NCI-H2227 (cell line): ENCODE measurements at regions not wholly inside any gene's neighbourhood (a gene's known extent, or its start where the extent isn't known, plus 50 kb on each side); places are given as distances from the start of the nearest gene placed in this dataset.

ENCODE experiments used
- DNase-seq: peaks from one replicate; lab custom pipeline; 2025; ENCODE audit not compliant: unreplicated experiment; lab: John Stamatoyannopoulos, UW

DNA sequence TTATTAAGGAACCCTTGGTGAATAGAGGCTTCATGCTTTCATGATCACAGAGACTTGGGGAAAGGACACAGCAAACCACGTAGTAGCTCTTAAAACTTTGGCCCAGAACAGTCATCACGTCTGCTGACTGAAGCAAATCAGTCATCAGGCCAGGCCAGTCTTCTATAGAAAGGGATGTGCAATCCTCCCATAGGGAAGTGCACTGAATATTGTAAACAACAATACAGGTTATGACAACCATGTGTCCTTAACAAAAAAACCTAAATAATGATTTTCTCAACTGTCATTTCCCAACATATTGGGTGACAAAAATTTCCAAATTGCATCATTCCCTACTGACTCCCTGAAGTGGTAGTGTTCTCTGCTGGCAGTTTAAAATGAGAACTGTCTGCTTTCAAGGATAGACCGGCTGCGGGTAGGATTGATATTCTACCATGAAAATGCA is 388.2 kb upstream of the CITED2 start:
- DNase-seq, result no peak

DNA sequence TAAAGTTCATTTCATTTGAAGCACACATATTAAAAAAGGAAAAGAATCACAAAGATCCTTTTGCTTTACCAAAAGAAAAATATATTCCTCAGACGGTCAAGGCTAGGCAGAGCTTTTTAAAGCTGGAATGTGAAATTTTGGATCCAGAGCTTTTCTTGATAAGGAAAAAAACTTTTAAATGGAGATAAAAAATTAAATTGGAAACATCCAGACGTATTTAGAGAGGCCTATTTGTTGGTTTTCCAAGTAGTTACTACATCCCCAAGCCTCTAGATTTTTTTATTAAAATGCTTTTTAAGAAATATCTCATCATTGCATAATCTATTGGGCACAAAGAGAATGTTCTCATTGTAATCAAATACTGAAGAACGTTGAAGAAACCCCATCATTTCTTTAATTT is 385.7 kb upstream of the CITED2 start:
- DNase-seq, result no peak

DNA sequence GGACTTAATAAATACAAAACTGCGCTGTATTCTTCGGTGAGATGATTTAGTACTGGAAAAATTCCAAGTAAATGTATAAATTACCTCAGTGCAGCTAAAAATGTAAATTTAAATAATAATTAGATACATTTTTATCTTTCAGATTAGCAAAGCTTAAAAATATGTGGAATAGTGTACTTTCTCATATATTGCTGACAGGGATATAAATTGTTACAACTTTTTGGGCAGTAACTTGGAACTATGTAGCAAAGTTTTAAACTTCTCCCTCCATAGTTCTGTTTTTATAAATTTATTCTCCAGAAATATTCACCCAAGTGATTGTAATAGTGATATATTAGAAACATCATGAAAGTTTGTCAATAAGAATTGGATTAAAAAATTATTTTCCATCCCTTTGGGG is 384.6 kb upstream of the CITED2 start:
- DNase-seq, result no peak

DNA sequence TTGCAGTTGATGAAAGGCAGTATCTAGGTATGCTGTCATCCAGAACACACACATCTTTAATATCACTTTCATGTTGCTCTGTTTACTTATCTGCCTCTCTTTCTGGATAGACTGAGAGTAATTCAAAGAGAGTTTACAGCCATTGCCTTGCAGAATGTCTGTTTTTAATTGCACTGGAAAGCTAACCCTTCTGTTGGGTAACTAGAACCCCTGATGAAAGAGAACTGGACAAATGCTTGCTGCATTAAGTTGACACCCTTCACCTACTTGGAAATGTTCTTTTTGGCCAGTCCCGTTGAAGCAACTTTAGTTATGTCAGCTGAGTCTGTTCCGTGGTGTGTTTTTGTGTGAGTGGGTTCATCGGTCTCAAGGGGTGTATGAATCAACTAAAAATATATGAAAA is 383.8 kb upstream of the CITED2 start:
- DNase-seq, result no peak

DNA sequence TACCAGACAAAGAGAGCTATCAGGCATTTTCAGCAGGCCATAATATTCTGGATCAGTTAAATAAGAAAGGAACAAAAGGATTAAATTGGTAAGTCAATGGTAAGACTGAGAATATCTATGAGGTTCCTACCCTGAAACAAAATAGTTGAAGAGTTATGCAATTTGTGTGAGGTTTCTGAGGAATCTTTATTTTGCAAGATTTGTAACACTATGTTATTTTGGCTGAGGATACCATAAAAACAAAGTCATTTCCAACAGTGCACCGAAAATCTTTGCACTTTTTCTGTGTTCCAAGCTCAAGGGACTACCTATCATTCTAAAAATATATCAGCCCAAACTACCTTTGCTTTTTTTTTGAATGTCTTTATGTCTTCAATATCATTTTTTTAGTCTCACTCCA is 383.3 kb upstream of the CITED2 start:
- no peak for DNase-seq

DNA sequence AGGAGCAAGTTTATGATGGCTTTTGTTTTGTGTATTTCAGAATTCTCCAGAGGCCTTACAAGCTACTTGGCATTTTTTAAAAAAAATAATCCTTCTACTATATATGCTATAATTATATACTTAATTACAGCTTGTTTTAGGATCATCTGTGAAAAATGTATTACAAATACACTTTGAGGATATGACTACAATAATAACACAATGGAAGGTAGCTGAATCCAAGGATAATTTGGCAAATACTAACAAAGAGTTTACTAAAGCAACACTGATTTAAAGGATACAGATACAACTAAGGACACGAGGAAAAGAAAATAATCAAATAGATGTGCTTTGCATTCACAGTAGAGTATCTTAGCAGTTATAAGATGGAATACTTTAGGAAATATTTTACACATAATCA is 381.9 kb upstream of the CITED2 start:
- no peak for DNase-seq

DNA sequence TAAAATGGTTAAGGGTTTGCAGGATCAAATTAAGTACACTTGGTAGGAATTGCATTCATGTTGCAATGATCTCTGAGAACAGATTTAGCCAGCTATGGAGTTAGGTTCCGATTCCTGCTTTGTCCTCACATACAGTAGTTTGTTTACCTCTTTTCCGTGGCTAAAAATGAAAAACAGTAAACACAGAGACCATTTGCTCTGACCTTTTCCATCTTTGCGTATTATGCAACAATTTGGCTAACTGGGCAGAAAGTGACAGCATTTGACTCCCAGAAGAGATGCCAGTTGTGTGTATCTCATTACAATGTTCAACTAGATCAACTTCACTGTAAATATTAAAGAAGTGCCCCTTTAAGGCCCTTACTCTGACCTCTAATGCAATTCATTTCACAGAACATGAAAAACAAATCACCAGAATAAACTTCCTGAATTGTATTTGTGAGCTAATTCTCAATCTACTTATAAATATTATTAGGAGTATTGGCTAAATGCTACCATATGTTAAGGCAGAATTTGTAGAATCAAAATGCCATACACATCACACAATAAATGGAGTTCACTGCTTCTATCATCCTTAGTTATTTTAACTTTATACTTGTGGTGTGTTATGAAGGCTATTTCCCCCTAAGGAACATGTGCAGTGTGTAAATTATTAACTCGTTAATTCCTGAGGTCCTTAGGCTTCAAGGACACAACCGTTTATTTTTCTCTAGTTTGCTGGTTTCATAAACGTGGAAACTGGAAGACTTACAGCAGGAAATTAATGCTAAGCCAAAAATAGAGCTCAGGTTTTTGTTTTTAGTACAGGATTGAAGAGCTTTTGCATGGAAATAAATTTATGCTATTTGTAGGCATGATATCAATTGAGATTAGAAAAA is 380.7 kb upstream of the CITED2 start:
- DNase-seq, result no peak

DNA sequence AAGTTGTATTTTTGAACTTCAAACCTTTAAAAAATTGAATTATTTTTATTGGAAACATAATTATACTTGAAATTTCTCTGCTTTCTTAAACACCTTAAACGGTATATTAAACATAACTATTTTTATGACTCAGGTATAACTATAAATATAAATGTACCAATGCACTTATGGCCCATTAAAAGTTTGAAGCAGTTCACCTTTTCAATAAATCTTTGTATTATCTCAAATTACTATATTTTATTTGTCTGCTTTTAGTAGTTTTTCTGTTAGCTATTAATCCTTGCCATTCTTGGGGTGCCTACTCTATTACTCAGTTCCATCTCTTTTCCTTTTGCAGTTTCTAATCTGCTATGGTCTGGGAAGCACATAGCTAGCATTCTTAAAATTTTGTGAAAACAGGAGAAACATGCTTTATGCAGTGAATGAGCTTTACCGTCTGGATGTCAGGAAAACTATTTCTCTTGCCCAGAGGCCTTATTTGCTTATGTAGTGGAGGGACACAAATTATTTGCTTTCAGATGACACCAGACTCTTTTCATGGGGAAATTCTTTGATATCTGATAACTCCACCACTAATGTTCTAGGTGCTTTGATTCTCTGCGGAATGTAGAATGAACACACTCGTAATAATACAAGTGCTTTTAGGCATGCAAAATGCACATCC is 378.9 kb upstream of the CITED2 start:
- no peak for DNase-seq

DNA sequence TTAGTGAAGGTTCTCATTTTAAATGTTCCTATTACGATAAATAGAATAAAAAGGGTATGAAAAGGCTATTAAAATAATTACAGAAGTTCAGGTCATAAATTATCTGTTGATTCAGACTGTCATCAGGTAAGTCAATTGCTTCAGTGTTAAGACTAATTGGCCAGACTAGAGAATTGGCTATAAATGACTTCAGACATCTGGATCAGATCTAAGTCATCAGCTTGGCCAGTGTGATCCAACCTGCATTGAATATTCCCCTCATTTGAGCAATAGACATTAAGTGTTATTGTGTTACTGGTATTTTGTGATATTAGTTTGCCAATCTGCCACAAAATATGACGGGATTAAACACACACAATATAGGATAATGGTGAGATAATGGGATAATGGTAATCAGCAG is 377.6 kb upstream of the CITED2 start:
- no peak for DNase-seq

DNA sequence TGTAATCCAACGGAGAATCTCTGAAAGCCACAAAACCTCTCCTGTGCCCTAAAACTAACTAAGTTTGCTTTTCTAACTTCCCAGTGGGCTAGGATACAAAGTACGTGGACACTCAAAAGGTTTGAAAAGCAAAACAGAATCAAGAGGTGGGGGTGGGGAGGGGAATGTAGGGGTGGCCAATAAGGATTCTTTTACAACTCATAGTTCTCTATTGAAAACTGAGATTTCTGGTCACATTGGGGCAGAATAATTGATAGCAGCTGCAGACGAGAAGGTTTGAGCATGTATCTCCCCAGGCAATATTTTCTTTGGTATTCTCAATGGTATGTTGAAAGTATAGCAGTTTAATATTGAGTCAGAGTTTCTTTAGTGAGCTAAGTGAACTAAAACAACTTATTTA is 376.7 kb upstream of the CITED2 start:
- DNase-seq, result no peak

DNA sequence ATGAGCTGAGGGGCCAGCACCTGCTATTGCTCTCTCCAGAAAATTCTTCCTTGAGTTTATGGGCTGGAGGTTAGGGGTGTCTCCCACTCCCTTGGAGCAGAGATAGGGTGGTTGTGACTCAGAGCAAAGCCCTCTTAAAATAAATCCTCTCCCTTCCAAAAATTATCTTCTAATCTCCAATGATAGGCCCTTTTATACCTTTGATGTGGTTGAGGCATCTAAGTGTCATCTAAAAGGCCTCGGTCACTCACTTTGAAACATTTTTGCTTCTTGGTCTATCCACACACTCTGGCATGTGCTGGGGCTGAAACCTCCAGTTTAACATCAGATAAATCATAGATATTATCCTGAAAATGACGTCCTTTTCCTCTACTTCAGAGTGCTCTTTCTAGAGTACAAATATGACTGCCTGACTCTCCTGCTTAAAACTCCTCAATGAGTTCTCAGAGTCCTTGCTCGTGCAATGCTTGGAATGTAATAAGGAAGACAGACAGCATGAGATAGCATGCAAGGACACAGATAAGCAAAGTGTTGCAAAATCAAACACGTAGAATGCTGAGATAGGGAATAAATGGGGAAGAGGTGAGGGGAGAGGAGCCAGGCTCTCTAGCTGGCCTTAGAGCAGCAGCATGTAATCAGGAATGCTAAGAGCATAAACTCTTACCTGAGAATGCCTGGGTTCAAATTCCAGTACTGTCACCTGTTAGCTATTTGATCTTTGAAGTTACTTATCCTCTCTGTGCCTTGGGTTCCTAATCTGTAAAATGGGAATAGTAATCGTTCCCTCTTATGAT is 374.1 kb upstream of the CITED2 start:
- no peak for DNase-seq

DNA sequence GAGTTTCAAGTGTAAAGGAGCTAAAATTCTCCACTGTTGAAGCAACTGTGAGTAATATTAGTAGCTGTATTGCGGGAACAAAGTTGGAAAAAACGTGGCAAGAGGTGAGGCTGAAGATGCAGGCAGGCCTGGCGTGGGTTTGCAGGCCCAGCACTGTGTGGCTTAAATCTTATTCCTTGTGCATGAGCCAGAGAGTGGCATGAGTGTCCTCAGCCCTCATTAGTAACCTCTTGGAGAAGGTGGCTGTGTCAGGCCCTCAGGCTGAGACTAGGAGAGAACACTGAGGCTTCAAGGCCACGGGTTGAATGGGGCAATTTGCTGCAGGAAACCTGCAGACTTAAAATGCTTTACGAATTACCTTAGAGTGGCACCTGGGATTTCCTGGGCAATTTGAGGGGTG is 372.7 kb upstream of the CITED2 start:
- DNase-seq, result no peak

DNA sequence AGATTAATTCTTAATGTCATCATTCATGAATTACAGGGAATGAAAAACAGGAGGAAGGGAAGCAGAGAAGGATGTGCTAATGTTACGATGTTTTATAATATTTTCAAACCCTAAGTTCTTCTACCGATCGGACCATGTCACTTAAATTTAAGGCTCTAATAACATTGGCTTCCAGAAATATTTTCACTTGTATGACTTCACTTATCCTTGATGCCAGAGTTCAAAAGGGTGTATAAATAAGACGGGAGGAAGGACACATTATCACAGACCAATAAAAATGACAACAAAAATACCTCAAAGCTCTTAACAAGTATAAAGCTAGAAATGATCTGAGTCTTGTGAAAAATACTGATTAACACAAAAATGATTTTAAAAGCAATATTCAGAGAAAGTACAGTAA is 370.4 kb upstream of the CITED2 start:
- no peak for DNase-seq

DNA sequence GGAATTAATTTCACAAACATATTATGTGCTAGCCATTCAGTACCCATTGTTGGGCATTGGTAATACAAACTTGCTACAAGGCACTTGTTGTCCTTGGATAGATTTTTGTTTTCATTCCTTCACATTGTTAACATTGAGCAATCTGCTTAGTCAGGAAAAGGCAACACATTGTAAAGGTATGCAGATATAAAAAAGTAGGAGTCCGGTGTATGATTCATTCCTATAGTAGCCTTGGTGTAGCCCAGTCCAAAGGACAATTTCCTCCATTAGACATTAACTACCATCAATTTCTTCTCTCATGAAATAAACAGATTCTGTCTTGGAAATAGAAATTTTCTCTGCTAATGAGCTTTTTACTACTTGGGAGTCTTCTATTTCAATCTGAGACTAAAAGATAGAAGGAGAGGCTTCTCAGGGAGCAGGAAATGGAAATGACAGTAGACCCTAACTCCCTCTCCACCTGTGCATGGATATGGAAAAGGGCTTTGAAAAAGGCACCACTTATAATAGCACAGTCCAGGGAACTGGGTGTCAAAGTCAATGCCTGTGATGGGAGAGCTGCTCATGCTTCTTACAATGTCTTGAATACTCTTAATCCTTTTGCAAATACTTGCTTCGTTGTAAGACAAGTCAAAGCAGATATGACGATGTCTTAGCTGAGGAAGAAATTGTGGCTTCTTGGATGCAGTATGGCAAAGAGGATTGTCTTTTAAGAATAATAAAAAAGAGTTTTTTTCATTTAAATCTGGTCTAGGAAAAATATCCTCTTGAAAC is 369.4 kb upstream of the CITED2 start:
- DNase-seq, result no peak

DNA sequence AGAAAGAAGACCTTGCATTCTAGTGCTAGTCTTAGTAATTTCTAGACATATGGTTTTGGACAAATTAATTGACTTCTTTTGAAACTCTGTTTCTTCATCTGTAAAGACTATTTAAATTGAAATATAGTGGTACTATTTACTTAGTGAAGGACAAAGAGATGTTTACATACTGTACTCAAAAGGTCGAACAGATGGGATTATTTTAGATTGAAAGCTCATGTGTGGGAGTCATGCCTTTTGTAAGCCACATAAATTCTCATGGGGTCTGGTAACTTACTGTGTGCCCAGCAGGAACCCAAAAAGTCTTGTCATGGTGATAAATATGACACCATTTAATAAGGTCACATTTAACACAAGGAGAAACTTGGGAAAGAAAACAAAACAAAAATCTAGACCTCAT is 368.2 kb upstream of the CITED2 start:
- DNase-seq, result no peak

DNA sequence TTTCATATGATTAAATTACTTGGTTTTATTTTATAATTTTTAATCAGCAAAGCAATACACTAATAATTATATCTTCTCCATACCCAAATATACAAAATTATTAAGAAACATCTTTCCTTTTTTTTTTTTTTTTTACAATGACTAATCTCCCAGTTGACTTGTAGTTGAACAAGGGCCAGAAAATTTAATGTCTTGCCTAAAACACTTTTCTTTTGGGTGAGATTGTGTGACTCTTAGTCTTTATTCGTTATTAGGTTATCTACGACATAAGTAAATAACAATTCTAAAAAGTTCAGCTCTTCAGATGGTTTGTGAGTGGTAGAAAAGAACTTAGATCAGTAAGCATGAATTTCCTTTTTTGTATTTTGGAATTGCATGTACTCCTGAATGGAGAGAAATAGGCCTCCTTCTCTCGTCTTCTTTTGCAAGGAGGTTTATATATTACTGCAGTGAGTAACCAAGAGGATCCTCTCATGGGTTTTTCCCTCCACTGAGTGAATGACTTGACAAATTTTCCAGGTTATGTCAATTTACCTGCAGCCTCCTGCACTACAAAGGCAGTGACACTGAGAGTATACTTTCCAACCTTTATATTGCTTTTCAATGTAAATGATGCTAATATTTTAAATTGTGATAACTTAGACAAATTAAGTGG is 364.5 kb upstream of the CITED2 start:
- DNase-seq, result no peak

DNA sequence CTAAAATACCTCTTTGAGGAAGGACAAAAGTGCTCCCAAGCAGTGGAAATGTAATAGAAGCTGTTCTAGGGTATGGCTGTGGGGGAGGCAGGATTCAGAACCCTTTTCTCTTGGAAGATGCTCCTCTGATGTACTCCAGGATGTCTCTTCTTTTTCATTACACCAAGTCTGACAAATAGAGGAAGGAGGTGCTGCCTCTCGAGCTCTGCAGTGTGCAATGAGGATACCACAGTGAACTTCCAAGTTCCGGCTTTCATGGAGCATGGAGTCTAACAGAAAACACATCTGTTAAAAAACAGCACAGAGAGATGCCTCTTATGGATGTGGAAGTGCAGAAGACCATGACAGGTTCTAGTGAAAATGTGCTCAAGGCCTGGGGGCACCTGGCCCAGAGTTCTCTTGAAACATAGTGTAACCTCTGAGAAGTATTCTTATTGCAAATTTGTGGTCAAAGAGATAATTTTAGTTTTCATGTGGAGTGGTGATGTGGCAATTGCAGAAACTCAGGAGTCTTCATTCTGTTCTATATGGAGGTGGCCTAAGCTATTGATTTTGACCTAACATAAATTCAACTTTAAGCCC is 362.0 kb upstream of the CITED2 start:
- no peak for DNase-seq

DNA sequence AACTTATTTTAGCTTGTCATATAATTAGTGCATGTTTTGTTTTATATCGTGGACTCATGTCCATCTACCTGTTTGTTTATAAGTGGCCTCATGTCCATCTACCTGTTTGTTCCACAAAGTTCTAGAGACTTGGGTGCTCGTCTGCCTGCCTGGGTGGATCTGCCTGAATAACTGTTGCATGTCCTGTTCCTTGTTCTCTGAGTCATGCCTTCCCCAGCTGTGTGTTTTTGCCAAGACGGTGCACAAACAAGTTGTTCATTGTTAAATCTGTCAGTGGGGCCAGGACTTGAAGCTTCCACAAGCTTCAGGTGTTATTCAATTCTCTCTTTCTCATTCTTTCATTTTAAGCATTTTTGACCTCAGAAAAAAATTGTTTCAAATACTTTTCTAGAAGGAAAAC is 358.0 kb upstream of the CITED2 start:
- DNase-seq, result no peak

DNA sequence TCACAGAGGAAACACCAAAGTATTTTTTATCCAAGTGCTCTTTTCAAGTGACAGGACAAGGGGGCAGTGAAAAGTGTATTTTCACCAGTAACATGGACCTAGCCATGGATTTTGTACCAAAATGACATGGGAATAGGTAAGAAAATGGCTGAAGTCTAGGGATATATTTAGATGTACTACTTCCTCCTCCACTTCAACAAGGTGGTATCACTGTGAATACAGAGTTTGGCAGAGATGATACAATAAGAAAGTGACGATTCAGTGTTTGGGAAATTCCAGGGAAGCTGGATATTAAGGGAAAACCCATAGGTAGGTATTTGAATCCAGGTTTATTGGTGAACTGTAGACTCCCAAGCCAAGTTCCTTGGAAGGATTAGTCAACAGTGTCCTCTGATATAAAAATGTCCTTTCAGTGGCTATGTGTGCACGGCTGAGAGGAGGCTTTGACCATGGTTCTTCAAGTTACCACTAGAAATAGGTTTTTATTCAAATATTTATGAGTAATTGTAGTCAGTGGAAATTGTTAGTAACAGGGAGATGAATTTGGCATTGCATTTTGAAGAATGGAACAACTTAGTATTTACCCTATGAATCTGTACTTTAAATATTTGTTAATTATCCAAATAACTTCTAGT is 356.0 kb upstream of the CITED2 start:
- DNase-seq, result no peak
